T follicular helper cell (primary cell): ENCODE measurements at regions not wholly inside any gene's neighbourhood (a gene's known extent, or its start where the extent isn't known, plus 50 kb on each side); places are given as distances from the start of the nearest gene placed in this dataset.

Experiments
- DNase-seq: peaks from one replicate; pipeline ENCODE4 v3.0.0-alpha.2; 2020; ENCODE audit warnings: low read depth

DNA sequence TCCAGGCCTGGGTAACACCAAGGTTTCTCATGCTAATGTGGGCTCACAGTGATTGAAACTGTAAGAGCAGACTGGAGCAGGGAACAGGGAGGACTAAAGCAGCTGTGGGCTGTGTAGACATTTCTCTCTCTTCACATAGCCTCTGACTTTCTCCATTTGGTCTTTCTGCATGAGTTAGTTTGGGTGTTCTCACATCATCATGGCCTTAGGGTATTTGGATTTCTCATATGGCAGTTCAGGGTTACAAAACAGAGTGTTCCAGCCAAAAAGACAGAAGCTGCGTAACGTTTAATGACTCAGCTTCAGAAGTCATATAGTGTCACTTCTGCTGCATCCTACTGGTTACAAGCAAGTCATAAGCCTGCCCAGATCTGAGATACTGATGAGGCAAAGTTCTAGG, 52.0 kb upstream of the OSBPL8 start:
- no peak for DNase-seq

DNA sequence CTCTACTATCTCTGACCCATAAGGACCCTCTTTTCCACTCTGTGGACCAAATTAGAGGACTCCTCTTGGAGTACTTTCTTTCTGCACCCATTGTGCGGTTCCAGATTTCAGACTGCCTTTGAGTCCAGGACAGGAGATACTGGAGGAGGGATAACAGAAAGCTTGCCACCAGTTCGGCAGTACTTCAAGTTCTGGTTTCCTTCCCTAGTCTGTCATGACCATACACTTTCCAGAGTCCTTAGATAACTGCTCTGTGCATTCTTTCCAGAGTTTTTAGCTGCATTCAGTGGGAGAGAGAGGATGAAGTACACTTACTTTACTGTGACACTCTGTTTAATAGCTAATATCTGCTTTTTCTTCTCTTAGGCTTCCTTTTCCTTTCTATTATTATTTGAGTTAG, 54.8 kb upstream of the OSBPL8 start:
- DNase-seq, result no peak

DNA sequence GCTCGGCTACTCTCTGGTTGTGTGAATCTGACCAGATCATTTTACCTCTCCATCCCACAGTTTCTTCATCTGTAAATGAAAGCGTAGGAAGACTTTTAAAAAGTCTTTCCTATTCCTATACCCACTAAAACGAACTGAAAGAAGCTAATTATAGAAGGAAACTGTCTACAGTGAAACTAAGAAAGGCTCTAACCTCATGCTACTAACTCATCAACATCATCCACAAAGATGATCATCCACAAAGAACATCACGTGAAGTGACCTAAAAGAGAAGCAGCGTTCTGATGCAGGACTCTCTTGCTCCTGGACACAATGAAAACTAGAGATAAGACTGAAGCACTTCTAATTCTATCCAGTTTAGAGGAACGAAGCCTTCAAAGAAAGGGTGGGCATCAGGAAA, 58.5 kb upstream of the OSBPL8 start:
- DNase-seq, result no peak

DNA sequence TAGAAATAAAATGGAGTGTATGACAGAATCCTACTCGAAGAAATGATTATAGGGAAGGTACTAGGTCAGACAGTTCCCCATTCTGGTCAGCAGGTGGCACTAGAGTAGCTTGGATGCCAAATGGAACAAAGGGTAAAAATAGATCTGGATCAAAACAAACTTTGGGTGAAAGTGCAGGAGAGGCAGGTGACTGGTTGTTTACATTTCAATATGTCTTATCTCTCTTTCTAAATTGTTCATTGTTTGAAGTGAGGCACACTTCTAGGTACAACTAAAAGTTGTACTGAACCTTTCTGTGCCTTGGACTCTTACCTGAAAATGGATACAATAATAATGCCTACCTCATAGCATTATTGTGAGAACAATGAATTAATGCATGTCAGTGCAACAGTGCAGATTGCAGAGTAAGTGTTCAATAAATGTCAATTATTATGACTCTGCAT, 62.0 kb upstream of the OSBPL8 start:
- peak; percentile 59 for DNase-seq

DNA sequence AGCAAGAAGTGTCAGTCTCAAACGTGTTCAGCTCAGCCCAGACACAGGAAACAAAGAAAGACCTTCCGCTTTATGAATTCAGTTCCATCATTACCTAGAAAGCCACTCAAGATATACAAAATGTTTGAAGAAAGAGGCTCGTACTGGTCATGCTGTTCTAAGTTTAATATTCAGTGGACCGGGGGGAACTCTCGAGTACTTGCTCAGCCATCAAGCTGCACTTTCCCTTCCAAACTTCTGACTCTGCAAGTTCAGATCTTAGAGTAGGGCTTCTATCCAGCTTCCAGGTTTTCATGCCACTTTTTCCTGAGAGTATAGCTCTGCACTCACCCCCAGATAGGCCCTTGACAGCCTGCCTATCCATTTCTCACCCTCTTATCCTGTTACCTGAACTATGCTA, 62.8 kb upstream of the OSBPL8 start:
- DNase-seq, result no peak

DNA sequence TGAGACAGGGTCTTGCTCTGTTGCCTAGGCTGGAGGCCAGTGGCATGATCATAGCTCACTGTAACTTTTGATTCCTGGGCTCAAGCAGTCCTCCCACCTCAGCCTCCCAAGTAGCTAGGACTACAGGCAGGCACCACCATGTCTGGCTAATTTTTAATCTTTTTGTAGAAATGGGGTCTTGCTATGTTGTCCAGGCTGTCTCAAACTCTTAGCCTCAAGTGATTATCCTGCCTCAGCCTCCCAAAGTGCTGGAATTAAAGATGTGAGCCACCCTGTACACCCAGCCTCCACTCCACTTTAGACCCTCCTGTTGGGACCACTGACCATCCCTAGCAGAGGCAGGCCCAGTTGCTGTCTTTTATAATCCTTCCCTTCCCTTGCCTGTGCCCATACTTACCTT, 63.3 kb upstream of the OSBPL8 start:
- DNase-seq, result no peak

DNA sequence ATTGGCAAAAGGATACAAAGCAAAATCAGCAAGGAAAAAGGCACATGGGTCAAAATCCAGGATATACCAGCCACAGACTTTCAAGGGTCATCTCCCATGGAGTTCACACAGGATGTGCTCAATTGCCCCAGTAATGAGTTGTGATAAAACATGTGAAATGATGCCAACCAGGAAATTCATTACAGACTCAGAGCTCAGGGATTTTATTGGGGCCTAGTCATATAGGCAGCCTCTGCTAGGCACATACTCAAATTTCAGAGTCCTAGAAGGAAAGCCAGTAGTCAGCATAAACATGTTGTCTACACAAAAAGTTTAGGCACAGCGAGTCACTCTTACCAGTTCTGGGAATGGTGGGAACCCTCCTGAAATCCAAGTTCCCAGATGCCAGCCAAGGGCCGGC, 64.4 kb upstream of the OSBPL8 start:
- no peak for DNase-seq

DNA sequence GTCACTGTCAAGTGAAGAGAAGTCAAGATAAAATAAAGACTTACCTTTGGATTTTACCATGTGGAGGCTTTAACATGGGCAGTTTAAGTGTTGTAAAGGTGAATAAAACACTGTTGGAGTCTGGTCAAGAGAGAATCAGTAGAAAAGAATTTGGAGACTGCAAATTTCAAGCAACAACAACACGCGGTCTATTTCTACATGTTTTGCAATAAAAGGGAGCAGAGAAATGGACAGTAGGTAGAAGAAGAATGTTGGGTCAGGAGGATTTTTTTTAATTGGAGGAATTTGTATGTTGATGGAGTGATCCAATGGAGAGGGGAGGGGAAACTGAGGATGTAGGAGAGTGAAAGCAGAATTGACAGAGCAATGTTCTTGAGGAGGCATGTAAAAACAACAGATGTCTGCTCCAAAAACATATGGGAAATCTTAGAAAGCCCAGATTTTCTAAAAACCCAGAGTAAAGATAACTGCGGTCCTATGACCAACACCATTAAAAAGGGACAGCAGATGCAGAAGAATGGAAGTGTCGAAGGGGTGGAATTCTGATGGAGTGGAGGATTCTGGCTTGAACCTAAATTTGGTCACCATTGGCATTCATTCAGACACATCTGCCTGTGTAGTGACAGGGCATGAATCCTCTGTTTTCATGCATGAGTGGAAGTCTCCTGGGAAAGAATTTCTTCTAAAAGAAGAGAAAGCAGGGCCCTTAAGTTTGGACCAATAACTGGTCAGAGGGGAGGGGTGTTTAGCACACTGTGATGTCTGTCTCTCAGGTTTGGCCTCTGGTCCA, 68.0 kb upstream of the OSBPL8 start:
- DNase-seq, result no peak

DNA sequence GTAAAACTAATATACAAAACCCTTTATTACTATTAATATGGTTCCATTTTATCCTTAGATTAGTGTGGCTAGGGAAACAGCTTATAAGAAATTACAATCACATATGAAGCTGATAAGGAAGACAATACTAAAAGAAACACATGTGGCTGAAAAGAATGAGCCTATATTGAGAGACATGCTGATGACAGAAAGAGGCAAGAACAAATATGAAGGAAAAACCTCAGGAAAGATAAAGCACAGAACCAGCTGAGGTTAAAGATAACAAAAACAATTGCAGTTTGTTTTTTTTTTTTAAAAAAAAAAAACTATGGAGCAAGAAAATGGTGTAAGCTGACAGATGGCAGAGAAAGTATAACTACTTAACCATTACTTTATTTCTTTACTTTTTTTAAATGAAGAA, 69.2 kb upstream of the OSBPL8 start:
- no peak for DNase-seq

DNA sequence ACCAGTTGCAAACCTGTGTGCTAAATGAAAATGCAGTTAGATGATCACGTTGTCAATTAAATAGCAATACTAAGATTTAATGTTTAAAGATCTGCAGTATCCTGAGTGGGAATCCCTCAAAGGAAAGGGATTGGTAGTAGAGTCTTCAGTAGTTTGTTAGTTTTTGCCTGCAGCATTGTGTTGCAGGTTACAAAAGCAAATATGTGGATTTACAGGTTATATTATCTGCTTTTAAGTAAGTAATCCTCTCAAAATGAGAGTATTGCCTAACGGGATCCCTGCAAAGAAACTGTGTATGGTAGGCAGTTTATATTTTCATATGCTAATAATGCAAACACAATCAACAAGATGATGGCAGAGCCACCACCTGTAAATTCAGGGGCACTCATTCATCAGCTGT, 72.2 kb upstream of the OSBPL8 start:
- DNase-seq, result no peak

DNA sequence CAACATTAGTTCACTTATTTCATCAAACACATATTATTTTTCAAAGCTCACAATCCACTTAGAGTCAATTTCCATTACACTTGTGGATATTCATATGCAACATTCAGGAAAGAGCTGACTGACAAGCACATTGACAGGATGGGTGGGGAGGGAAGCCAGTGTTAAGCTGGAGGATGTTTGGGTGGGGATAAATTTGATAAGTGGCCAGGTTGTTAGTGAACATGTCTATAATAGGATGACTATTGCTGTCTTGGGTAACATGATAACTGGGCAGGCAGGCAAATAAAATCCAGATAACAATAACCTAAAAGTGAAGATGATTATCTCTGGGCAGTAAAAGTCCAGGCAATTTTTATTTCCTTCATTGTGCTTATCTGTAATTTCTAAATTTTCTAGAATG, 73.8 kb upstream of the OSBPL8 start:
- no peak for DNase-seq

DNA sequence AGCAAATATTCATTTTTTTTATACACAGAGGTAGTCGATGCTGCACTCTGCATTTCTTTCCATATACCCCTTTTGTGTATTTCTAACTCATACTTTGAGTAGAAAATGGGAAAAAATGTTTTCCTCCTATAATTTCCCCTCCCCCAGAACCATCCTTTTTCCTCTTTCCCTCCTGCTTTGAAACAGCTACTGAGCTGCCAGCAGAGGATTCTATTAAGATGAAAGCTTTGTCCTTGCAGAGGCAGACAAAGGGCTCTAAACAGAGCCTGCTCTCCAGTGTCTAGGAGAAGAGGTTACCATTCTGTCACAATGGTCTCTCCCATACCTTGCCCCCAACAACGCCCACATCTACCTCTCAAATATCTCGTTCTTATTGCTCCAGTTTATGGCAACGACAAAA, 74.6 kb upstream of the OSBPL8 start:
- no peak for DNase-seq

DNA sequence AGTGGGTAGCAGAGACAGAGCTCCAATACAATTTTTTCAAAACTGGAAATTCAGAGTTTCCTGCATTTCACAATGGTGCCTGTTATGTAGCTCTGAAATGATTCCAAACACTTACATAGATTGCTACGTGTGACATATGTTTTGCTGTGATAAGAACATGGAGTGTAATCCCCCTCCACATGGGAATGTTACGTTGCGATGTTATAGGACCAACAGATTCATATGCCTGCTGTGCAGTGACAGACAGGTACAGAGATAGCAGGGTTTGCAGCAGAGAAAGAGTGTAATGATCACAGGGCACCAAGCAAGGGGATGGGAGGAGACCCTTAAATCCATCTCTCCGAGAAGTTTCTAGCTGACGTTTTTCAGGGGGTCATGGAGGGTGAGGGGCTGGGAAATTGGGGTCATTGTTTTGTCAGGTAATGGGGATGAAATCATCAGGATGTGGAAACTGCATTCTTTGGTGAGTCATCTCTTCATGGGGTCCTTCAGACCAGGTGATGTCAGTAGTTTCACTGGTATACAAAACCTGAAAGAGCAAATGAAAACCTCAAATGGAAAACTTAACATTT, 76.6 kb upstream of the OSBPL8 start:
- DNase-seq, result no peak

DNA sequence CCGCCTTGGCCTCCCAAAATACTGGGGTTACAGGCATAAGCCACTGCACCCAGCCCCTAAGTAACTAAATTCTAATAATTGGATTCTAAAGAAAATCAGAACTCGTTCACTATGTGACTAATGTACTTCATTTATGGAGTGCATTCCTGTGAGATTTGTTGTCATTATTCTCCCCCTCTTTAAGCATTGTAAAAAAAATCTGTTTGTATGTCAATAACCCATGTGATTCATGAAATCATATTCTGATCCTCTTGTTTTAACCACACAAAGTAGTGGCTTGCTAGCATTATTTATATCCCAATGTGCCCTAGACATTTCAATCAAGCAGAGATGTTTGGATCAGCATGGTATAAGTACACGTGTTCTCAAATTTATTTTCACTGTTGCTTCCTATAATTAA, 78.2 kb upstream of the OSBPL8 start:
- no peak for DNase-seq

DNA sequence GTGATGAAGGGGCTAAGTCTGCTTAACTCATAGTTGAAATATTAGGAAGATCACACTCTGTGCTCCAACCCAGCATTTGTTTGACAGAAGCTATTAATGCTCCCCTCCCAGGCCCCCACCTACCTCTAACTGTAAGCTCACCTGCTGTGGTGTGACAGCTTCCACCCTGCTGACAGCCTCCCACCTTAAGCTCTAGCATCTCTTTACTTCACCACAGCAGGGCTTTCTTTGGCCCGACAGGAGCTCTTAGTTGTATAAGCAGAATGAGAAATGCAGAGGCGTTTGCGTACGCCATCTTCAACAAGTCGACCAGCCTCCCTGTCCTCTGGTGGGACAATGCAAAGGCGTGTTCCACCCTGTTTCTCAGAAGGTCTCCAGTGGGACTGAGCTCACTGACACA, 80.1 kb upstream of the OSBPL8 start:
- DNase-seq, result no peak

DNA sequence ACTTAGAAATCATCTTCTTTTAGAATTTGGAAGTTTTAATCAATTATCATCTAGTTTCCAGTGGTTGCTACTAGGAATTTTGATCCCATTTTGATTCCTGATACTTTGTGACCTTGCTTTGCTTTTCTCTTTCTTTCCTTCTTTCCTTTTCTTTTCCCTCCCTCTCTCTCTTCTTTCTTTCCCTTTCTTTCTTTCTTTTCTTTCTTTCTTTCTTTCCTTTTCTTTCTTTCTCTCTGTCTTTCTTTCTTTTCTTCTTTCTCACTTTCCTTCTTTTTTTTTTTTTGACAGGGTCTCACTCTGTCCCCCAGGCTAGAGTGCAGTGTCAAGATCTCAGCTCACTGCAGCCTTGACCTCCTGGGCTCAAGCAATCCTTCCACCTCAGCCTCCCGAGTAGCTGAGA, 81.5 kb upstream of the OSBPL8 start:
- no peak for DNase-seq

DNA sequence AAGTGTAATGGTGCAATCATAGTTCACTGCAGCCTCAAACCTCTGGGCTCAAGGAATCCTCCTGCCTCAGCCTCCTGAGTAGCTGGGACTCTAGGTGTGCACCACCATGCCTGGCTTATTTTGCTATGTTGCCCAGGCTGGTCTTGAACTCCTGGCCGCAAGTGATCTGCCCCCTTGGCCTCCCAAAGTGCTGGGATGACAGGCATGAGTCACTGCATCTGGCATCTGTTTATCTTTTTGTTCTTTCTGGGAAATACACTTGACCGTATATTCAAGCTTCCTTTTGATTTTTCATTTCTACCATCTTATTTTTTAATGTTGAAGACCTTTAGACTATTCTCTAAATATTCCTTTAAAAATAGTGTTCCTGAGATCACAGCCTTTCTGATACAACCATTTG, 82.4 kb upstream of the OSBPL8 start:
- no peak for DNase-seq

DNA sequence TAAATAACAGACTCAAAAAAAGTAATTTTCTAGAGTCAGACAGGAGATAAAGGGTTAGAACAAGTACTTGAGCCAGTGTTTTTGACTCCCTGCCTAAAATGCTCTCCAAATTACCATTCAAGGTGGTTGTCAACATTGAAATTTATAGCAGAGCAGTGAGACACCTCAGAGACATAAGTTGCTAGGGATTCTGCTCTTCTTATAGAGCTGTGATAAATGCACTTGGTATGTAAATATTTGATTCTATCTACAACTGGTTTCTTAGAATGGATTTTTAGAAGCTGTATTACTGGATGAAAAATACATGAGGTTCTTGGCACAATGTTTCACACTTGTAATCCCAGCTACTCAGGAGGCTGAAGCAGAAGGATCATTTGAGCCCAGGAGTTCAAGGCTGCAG, 83.9 kb upstream of the OSBPL8 start:
- DNase-seq, result no peak

DNA sequence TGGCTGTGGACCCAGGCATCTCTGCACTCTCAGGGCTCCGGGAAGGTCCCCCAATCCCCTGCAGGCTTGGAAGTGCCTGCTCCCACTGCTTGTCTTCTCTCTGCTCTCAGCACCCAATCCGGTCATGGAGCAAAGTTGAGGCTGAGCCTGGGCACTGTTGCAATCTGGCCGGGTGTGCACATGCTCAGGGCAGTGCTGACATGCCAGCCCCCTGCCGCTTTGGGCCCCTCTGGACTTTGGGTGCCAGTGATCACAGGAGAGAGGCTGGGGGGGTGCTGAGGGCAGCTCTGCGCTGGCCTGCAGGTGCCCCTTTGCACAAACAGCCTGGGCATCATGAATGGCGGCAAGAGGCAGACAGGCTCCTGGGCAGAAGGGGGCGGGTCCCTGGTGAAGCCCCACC, 85.4 kb upstream of the OSBPL8 start:
- DNase-seq, result no peak

DNA sequence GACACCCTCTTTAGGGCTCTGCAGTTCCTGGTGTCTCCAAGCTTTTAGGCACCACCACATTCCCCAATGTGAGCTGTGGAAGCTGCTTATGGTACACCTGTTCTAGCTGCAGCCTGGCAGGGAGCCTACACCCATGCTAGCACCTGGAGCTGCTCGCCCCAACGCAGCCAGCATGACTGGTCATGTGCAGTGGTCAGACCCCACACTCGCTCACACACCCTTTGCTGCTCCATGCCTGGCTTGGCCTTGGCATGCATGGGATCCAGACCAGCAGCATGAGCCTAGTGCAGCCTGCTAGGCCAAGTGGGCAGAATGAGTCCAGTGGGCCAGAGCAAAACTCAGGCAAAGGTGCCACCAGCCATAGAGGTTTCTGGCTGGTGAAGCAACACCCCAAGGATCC, 86.4 kb upstream of the OSBPL8 start:
- DNase-seq, result no peak

DNA sequence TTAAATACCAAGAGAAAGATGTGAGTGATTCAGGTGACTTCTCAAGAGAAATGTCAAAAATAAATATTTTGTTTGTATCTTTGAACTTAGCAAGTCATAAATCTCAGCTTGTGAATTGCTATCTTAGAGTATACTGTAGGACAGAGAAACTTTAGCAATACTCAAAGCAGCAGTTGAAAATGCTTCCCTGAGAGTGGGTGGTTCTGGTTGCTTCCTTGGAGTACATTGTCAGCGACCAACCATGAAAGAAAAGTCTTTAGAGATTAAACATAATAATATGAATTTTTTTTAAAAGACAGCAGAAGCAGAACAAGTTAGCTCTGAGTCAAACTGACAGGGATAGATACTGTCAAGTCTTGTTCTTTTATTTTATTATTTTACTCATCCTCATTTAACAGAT, 86.8 kb upstream of the OSBPL8 start:
- no peak for DNase-seq

DNA sequence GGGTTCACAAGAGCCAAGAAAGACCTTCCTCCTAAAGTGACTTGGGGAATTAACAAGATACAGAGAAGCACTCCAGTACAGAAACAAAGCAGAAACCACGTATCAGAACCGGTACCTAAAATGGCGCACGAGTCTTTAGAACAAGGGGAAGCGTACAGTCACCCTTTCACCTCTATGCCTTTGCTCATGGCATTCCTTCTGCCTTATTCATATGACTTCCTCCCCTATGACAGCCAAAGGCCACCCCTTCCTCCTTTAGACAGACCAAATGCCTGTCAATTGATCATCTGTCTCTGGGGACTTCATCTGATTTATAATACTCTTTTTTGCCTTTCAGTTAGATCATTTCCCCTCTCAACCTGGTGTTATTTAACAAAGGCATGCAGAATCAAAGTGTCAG, 89.5 kb upstream of the OSBPL8 start:
- DNase-seq, result no peak

DNA sequence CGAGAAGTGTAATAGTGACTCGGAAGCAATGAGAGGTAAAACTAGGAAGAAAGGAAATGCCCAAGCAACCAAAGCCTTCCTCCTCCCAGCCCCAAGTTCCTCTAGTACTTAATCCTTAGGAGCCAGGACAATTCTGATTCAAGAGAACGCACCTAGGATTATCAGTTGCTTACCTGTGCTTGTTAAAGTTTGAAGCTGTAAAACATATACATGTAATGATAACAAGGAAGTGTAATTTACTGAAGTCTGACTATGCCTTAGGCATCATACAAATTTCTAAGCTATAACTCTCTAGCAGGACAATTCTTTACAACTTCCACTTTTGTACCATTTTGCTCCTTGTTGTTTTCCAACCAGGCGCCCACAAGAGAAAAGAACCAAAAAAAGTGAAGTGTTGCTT, 92.8 kb upstream of the OSBPL8 start:
- DNase-seq, result no peak

DNA sequence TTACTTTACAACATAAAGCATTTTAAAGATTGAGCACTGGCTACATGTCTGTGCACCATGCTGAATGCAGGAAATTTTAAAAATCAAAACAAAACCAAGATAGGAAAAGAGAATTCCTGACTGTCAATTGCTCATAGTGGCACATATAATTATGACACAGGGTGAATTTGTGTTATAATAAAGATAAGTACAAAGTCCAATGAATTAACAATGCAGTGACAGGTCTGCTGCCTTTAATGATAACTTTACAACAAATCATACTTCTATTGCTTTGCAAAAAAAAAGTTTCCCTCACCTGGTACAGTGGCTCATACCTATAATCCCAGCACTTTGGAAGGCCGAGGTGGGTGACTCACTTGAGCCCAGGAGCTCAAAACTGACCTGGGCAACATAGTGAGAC, 93.8 kb upstream of the OSBPL8 start:
- DNase-seq, result no peak
